Ectodermal cell (in vitro differentiated cells): ENCODE measurements at regions not wholly inside any gene's neighbourhood (a gene's known extent, or its start where the extent isn't known, plus 50 kb on each side); places are given as distances from the start of the nearest gene placed in this dataset.

ENCODE experiments used
- H3K27ac ChIP-seq: 2 replicates; pipeline ENCODE4 v1.7.0; 2013; ENCODE audit warnings: mild to moderate bottlenecking, low read depth, low read length; ENCODE audit not compliant: insufficient read depth, poor library complexity, severe bottlenecking
- H3K27me3 ChIP-seq: 2 replicates; pipeline ENCODE4 v1.7.0; 2013; ENCODE audit warnings: mild to moderate bottlenecking, low read length; ENCODE audit not compliant: insufficient read depth, control insufficient read depth, poor library complexity, severe bottlenecking
- H3K36me3 ChIP-seq: one replicate; pipeline ENCODE4 v1.7.0; 2013; ENCODE audit warnings: low read length; ENCODE audit not compliant: control insufficient read depth, insufficient read depth
- H3K4me1 ChIP-seq: one replicate; pipeline ENCODE4 v1.7.0; 2013; ENCODE audit warnings: low read length; ENCODE audit not compliant: control insufficient read depth, insufficient read depth
- H3K4me3 ChIP-seq: 2 replicates; pipeline ENCODE4 v1.7.0; 2013; ENCODE audit warnings: low read depth, low read length, control low read depth; ENCODE audit not compliant: insufficient read depth
- H3K9me3 ChIP-seq: 2 replicates; pipeline ENCODE4 v1.7.0; 2013; ENCODE audit warnings: mild to moderate bottlenecking, low read length, moderate library complexity; ENCODE audit not compliant: control insufficient read depth
- WGBS, 2 experiments: methylation state at CpG; one replicate each; pipeline ENCODE4 v1.1.7; 2013; ENCODE audit warnings: missing lambda C conversion rate in 2 of 2; 5-methylcytosine and 5-hydroxymethylcytosine counted together

DNA sequence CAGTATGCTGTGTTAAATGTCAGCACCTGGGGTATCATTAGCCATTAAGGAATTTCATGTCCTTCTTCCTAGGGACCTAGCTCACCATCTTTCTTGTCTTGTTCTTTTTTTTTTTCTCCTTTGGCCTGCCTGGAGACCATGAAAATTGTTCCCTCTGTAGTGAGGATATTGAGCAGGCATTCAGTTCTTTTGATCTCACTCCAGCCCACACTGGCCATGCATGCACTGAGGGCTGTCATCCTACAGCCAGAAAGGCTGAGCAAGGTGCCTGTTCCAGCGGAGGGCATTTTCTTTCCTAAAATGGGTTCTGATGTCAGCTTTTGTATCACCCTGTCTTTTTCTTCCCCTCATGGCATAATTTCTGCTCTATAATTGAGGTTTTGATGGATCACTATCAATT, 275.9 kb upstream of the HAND2 start:
- no peak overlapping the region for H3K27ac ChIP-seq
- H3K9me3 ChIP-seq: no peaks in the 10 kb centered on the region
- peaks cover 9% of the 10 kb centered on the region for H3K4me1 ChIP-seq
- no peaks in the 10 kb centered on the region for H3K27me3 ChIP-seq
- WGBS, 2 experiments: 88 to 91% methylated on average over 1 of the region's 1 CpG
- no peak overlapping the region for H3K4me3 ChIP-seq
- no peaks in the 10 kb centered on the region for H3K36me3 ChIP-seq

- H3K27me3 ChIP-seq: no peaks in the 10 kb centered on the region
- no peaks in the 10 kb centered on the region for H3K9me3 ChIP-seq
- H3K36me3 ChIP-seq: no peaks in the 10 kb centered on the region
- H3K27ac ChIP-seq: no peak overlapping the region
- H3K4me1 ChIP-seq: peaks cover 9% of the 10 kb centered on the region
- H3K4me3 ChIP-seq: no peak overlapping the region
Observed at GRCh38 chr4:173802662-173803022, 272.6 kb upstream of the HAND2 start.

DNA sequence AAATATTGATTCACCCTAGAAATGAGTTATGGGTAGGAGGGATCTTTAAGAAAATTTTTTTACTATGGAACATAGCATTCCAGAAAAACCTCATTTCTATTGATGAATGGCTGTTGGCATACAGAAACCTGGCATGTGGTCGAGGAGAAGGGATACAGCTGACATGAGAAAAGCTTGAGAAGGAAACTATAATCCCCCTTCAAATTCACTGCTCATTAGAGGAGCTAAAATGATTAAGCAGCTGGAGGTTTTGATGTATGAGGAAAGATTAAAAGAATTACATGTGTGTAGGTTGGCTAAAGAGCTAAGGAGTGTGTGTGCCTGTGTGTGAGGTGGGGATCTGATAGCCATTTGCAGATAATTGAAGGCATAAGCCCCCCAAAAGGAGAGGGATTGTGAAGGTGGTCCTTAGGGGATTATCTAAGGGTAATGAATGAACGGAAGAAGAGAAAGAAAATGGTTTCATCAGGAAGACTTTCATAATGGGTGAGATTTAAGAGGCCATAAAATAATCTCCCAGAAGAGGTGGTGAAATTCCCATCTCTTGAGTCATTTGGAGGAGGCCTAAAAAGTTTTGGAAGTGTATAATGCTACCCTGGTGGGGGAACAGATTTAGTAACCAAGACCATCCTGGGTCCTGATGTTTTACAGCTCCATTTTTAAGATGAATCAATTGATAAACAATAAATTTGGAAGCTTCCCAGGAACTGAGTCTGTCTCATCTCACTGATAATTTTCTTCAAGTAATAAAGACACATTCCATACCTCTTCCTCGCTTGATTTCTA, 272.0 kb upstream of the HAND2 start:
- H3K4me1 ChIP-seq: peaks cover 9% of the 10 kb centered on the region
- H3K9me3 ChIP-seq: no peaks in the 10 kb centered on the region
- H3K27ac ChIP-seq: no peak overlapping the region
- H3K27me3 ChIP-seq: no peaks in the 10 kb centered on the region
- 71 to 79% methylated on average over 2 to 3 of the region's 3 CpGs for WGBS, 2 experiments
- no peak overlapping the region for H3K4me3 ChIP-seq
- no peaks in the 10 kb centered on the region for H3K36me3 ChIP-seq

- Histone ChIP-seq H3K4me3 (no peak overlapping the region), H3K36me3 (no peaks in the 10 kb centered on the region), H3K9me3 (no peaks in the 10 kb centered on the region), H3K4me1 (peaks cover 9% of the 10 kb centered on the region), H3K27ac (no peak overlapping the region), H3K27me3 (no peaks in the 10 kb centered on the region)
- WGBS, 2 experiments: 2 to 6% methylated on average over 1 of the region's 1 CpG
Observed at GRCh38 chr4:173801361-173801760, 271.3 kb upstream of the HAND2 start.

- no peak overlapping the region for H3K27ac ChIP-seq
- no peaks in the 10 kb centered on the region for H3K9me3 ChIP-seq
- 91 to 96% methylated on average over 1 of the region's 1 CpG for WGBS, 2 experiments
Observed at GRCh38 chr4:173797296-173797695, 267.3 kb upstream of the HAND2 start.

GRCh38 chr4:173794662-173795061, 264.6 kb upstream of the HAND2 start:
- H3K4me1 ChIP-seq: no peaks in the 10 kb centered on the region
- H3K36me3 ChIP-seq: no peaks in the 10 kb centered on the region
- 82 to 85% methylated on average over 2 of the region's 2 CpGs for WGBS, 2 experiments
- no peaks in the 10 kb centered on the region for H3K9me3 ChIP-seq
- H3K4me3 ChIP-seq: no peak overlapping the region
- no peaks in the 10 kb centered on the region for H3K27me3 ChIP-seq
- H3K27ac ChIP-seq: no peak overlapping the region

More at GRCh38 chr4:173797296-173797695, 267.3 kb upstream of the HAND2 start:
- Histone ChIP-seq H3K27me3 (no peaks in the 10 kb centered on the region), H3K4me3 (no peak overlapping the region), H3K36me3 (no peaks in the 10 kb centered on the region), H3K4me1 (peaks cover 4% of the 10 kb centered on the region)

DNA sequence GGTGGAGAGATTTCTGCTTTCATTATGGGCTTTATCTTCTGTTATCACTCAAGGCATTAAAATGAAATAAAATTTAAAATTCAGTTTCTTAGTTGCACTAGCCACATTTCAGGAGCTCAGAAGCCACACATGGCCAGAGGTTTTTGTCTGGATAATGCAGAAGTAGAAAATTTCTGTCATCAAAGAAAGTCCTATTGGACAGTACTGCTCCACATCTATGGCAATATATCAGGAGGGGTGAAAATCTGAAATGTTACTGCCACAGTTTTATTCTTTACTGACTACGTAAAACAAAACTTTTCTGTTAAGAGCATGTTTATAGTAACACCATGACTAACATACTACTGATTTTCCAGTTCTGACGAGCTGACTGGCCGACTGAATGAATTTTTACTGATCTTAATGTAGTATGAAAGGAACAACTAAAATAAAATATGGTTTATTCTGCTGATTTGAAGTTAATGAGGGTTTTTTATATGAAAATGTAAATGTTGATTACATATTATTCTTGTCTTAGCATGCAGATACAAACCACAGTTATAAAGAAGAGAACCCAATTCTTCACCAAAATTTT, 264.0 kb upstream of the HAND2 start:
- H3K27me3 ChIP-seq: no peaks in the 10 kb centered on the region
- H3K4me3 ChIP-seq: no peak overlapping the region
- H3K9me3 ChIP-seq: no peaks in the 10 kb centered on the region
- H3K4me1 ChIP-seq: no peaks in the 10 kb centered on the region
- no peak overlapping the region for H3K27ac ChIP-seq
- WGBS, 2 experiments: 97 to 100% methylated on average over 2 to 3 of the region's 3 CpGs
- no peaks in the 10 kb centered on the region for H3K36me3 ChIP-seq

- H3K27me3 ChIP-seq: no peaks in the 10 kb centered on the region
- no peaks in the 10 kb centered on the region for H3K9me3 ChIP-seq
- 8% methylated on average over 2 of the region's 2 CpGs; no CpG with 5 or more reads in 1 of the 2 experiments for WGBS, 2 experiments
- H3K27ac ChIP-seq: no peak overlapping the region
- H3K4me3 ChIP-seq: no peak overlapping the region
- H3K4me1 ChIP-seq: no peaks in the 10 kb centered on the region
- H3K36me3 ChIP-seq: no peaks in the 10 kb centered on the region
Observed at GRCh38 chr4:173782660-173783059, 252.6 kb upstream of the HAND2 start.

- Histone ChIP-seq H3K27me3 (no peaks in the 10 kb centered on the region), H3K4me3 (no peak overlapping the region), H3K9me3 (no peaks in the 10 kb centered on the region), H3K4me1 (no peaks in the 10 kb centered on the region), H3K36me3 (no peaks in the 10 kb centered on the region), H3K27ac (no peak overlapping the region)
- WGBS, 2 experiments: 59 to 72% methylated on average over 2 of the region's 2 CpGs
Observed at GRCh38 chr4:173777921-173778320, 247.9 kb upstream of the HAND2 start.

- WGBS, 2 experiments: 92 to 96% methylated on average over 4 of the region's 4 CpGs
- H3K4me3 ChIP-seq: no peak overlapping the region
- no peaks in the 10 kb centered on the region for H3K9me3 ChIP-seq
- H3K36me3 ChIP-seq: no peaks in the 10 kb centered on the region
- H3K4me1 ChIP-seq: no peaks in the 10 kb centered on the region
- H3K27me3 ChIP-seq: no peaks in the 10 kb centered on the region
- H3K27ac ChIP-seq: no peak overlapping the region
Observed at GRCh38 chr4:173777421-173777820, 247.4 kb upstream of the HAND2 start.
